Fibroblast of lung (primary cell): ENCODE measurements at regions not wholly inside any gene's neighbourhood (a gene's known extent, or its start where the extent isn't known, plus 50 kb on each side); places are given as distances from the start of the nearest gene placed in this dataset.

Source experiments
- DNase-seq, 2 donors: peaks; one replicate each; pipeline versions ENCODE4 v3.0.0 to v3.0.0-alpha.2; 2010; ENCODE audit warnings: low read depth in 2 of 2
- H2AFZ ChIP-seq: 2 replicates; pipeline ENCODE4 v1.5.1; 2012; ENCODE audit warnings: low read length, control low read depth, inconsistent platforms
- H3K27ac ChIP-seq: 2 replicates; pipeline ENCODE4 v1.5.1; 2011; ENCODE audit warnings: low read length, control low read depth; ENCODE audit not compliant: insufficient read depth
- H3K27me3 ChIP-seq: 2 replicates; pipeline ENCODE4 v1.5.1; 2011; ENCODE audit warnings: mild to moderate bottlenecking, low read length; ENCODE audit not compliant: control insufficient read depth, insufficient read depth
- H3K36me3 ChIP-seq: 2 replicates; pipeline ENCODE4 v1.5.1; 2011; ENCODE audit warnings: low read length; ENCODE audit not compliant: control insufficient read depth, insufficient read depth
- H3K4me1 ChIP-seq: 2 replicates; pipeline ENCODE4 v1.5.1; 2011; ENCODE audit warnings: low read length; ENCODE audit not compliant: control insufficient read depth, insufficient read depth; ENCODE audit errors: extremely low read depth
- H3K4me2 ChIP-seq: 2 replicates; pipeline ENCODE4 v1.5.1; 2011; ENCODE audit warnings: low read length, control low read depth; ENCODE audit not compliant: insufficient read depth; ENCODE audit errors: extremely low read depth
- H3K4me3 ChIP-seq, 4 experiments: fragments of 200-600 bp in 1 of 4; sonication (generic) in 1 of 4; replicated peaks in 1 of 4; 2 replicates each; pipeline ENCODE4 v1.5.1; 2011 to 2016; ENCODE audit warnings: low read length in 4 of 4, low read depth in 3 of 4, mild to moderate bottlenecking in 3 of 4, control low read depth in 2 of 4, inconsistent platforms in 1 of 4, mixed read lengths in 1 of 4; ENCODE audit not compliant: insufficient read depth in 1 of 4; ENCODE audit errors: control extremely low read depth in 1 of 4
- H3K79me2 ChIP-seq: 2 replicates; pipeline ENCODE4 v1.5.1; 2012; ENCODE audit warnings: mild to moderate bottlenecking, low read length, inconsistent platforms; ENCODE audit not compliant: control insufficient read depth, insufficient read depth
- H3K9ac ChIP-seq: 2 replicates; pipeline ENCODE4 v1.5.1; 2011; ENCODE audit warnings: mild to moderate bottlenecking, low read length, control low read depth; ENCODE audit not compliant: insufficient read depth
- H3K9me3 ChIP-seq: 2 replicates; pipeline ENCODE4 v1.5.1; 2012; ENCODE audit warnings: low read depth, low read length; ENCODE audit not compliant: control insufficient read depth, insufficient read depth
- H4K20me1 ChIP-seq: 2 replicates; pipeline ENCODE4 v1.5.1; 2011; ENCODE audit warnings: low read length; ENCODE audit not compliant: control insufficient read depth, insufficient read depth; ENCODE audit errors: extremely low read depth
- EZH2 ChIP-seq: IDR thresholded peaks from 2 replicates; pipeline ENCODE4 v1.5.1; 2012; ENCODE audit warnings: low read length, control low read depth, mild to moderate bottlenecking; ENCODE audit errors: missing control alignments
- TF ChIP-seq, protein P1 (sequence below), 2 donors: IDR thresholded peaks in 1 of 2; conservative IDR thresholded peaks in 1 of 2; 1 replicate in 1 of 2; 2 replicates in 1 of 2; pipeline ENCODE4 v1.5.1; 2011 to 2012; ENCODE audit warnings: low read length in 2 of 2, control low read depth in 1 of 2, inconsistent platforms in 1 of 2, low read depth in 1 of 2, mild to moderate bottlenecking in 1 of 2

DNA sequence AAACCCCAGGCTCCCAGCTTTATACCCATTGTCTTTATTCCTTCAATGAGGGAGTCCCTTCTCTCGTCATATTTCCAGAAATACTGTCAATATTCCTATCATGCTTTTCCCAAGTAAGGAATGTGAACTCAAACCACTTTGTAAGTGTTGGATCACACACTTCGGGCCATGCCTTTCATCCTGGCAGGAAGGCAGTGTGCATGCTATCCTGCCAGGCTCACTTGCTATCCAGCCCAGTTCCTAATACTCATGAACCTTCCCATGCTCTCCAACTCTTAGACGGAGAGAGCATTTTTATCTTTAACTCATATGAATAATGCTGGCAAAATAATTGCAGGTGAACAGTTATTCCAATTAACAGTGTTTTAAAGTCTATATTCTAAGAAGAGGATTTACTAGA is 639.9 kb upstream of the ACO1 start:
- no peak for DNase-seq
- no peaks in the 10 kb centered on the region for H3K79me2 ChIP-seq
- H2AFZ ChIP-seq = no peak overlapping the region
- H4K20me1 ChIP-seq = no peaks in the 10 kb centered on the region
- H3K9ac ChIP-seq = no peak overlapping the region
- no peaks in the 10 kb centered on the region for H3K9me3 ChIP-seq
- no peak overlapping the region for H3K4me2 ChIP-seq
- no peak overlapping the region for H3K4me3 ChIP-seq
- no peak overlapping the region for H3K27ac ChIP-seq
- no peaks in the 10 kb centered on the region for H3K27me3 ChIP-seq
- no peaks in the 10 kb centered on the region for H3K36me3 ChIP-seq
- TF ChIP-seq, protein P1, sequence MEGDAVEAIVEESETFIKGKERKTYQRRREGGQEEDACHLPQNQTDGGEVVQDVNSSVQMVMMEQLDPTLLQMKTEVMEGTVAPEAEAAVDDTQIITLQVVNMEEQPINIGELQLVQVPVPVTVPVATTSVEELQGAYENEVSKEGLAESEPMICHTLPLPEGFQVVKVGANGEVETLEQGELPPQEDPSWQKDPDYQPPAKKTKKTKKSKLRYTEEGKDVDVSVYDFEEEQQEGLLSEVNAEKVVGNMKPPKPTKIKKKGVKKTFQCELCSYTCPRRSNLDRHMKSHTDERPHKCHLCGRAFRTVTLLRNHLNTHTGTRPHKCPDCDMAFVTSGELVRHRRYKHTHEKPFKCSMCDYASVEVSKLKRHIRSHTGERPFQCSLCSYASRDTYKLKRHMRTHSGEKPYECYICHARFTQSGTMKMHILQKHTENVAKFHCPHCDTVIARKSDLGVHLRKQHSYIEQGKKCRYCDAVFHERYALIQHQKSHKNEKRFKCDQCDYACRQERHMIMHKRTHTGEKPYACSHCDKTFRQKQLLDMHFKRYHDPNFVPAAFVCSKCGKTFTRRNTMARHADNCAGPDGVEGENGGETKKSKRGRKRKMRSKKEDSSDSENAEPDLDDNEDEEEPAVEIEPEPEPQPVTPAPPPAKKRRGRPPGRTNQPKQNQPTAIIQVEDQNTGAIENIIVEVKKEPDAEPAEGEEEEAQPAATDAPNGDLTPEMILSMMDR (conservative IDR thresholded peaks at IDR 0.05 in 1 of 2, IDR thresholded peaks at IDR 0.05 in 1 of 2; ENCODE audit: low read depth in 1 of 2, low read length in 2 of 2) = no peak
- no peak for TF ChIP-seq EZH2
- no peaks in the 10 kb centered on the region for H3K4me1 ChIP-seq

GRCh38 chr9:31745468-31745867 is 639.0 kb upstream of the ACO1 start:
- Histone ChIP-seq H3K4me3 (no peak overlapping the region), H3K27ac (no peak overlapping the region), H3K4me1 (no peaks in the 10 kb centered on the region), H4K20me1 (no peaks in the 10 kb centered on the region), H3K79me2 (no peaks in the 10 kb centered on the region), H3K9ac (no peak overlapping the region), H3K9me3 (no peaks in the 10 kb centered on the region), H3K27me3 (no peaks in the 10 kb centered on the region), H2AFZ (no peak overlapping the region), H3K36me3 (no peaks in the 10 kb centered on the region), H3K4me2 (no peak overlapping the region)
- no peak for DNase-seq
- TF ChIP-seq, protein P1 (conservative IDR thresholded peaks at IDR 0.05 in 1 of 2, IDR thresholded peaks at IDR 0.05 in 1 of 2; ENCODE audit: low read depth in 1 of 2, low read length in 2 of 2) = no peak
- no peak for TF ChIP-seq EZH2

DNA sequence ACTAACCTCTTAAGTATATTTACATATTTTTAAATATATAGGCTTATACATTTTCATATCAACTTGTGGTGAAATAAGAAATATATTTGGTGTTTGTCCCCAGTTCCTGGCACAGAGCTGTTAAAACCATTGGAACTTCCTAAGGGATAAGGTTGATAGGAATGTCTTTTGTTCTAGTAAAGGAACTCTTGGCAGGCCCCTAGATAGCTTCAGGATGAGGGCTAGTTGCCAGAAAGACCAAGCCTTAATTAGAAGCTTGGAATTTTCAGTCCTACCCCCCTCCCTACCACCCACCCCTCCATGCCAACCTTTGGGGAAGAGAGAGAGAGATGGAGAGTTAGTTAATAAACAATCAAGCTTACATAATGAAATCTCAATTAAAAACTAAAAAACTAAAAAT is 638.6 kb upstream of the ACO1 start:
- no peak for TF ChIP-seq EZH2
- TF ChIP-seq, protein P1 (conservative IDR thresholded peaks at IDR 0.05 in 1 of 2, IDR thresholded peaks at IDR 0.05 in 1 of 2; ENCODE audit: low read depth in 1 of 2, low read length in 2 of 2) = no peak
- Histone ChIP-seq H3K79me2 (no peaks in the 10 kb centered on the region), H3K4me2 (no peak overlapping the region), H3K9ac (no peak overlapping the region), H4K20me1 (no peaks in the 10 kb centered on the region), H2AFZ (no peak overlapping the region), H3K4me1 (no peaks in the 10 kb centered on the region), H3K9me3 (no peaks in the 10 kb centered on the region), H3K4me3 (no peak overlapping the region), H3K36me3 (no peaks in the 10 kb centered on the region), H3K27ac (no peak overlapping the region), H3K27me3 (no peaks in the 10 kb centered on the region)
- DNase-seq = no peak
